Gastroesophageal sphincter (tissue), 4 donors: ENCODE measurements at regions not wholly inside any gene's neighbourhood (a gene's known extent, or its start where the extent isn't known, plus 50 kb on each side); places are given as distances from the start of the nearest gene placed in this dataset.
A peak's percentile ranks its signal among the peaks of the same experiment; 100 is the strongest.

Source experiments
- ATAC-seq: fragments of 150-250 bp; one replicate; pipeline ENCODE4 v1.9.1; 2016; ENCODE audit warnings: mild to moderate bottlenecking, moderate library complexity
- H3K27ac ChIP-seq, 4 donors: fragments of 200-600 bp; sonication (generic) in 3 of 4; 1 replicate in 3 of 4; 2 replicates in 1 of 4; pipeline ENCODE4 v1.5.1; 2016 to 2019
- H3K27me3 ChIP-seq: fragments of 200-600 bp; sonication (generic); one replicate; pipeline ENCODE4 v1.5.1; 2019
- H3K36me3 ChIP-seq, 2 donors: fragments of 200-600 bp; sonication (generic); one replicate each; pipeline ENCODE4 v1.5.1; 2019; ENCODE audit warnings: control low read depth in 1 of 2
- H3K4me1 ChIP-seq, 3 donors: fragments of 200-600 bp; sonication (generic); 1 replicate in 2 of 3; 2 replicates in 1 of 3; pipeline ENCODE4 v1.5.1; 2016 to 2019; ENCODE audit warnings: control low read depth in 2 of 3
- H3K4me3 ChIP-seq, 2 donors: fragments of 200-600 bp; sonication (generic); one replicate each; pipeline ENCODE4 v1.5.1; 2019; ENCODE audit warnings: mild to moderate bottlenecking in 1 of 2, moderate library complexity in 1 of 2
- H3K9me3 ChIP-seq, 3 donors: fragments of 200-600 bp; sonication (generic); one replicate each; pipeline ENCODE4 v1.5.1; 2017 to 2019; ENCODE audit warnings: control low read depth in 2 of 3
- CTCF ChIP-seq, 4 experiments: fragments of 200-600 bp in 2 of 4; fragments of 450-650 bp in 2 of 4; sonication (generic) in 1 of 4; IDR thresholded peaks; one replicate each; pipeline ENCODE4 v1.5.1; 2017 to 2019; ENCODE audit warnings: antibody characterized with exemption in 4 of 4, mild to moderate bottlenecking in 2 of 4, moderate library complexity in 2 of 4
- EP300 ChIP-seq: sonication (generic); formaldehyde crosslinking; IDR thresholded peaks from one replicate; pipeline ENCODE4 v1.6.1; 2017; ENCODE audit warnings: antibody characterized with exemption, mild to moderate bottlenecking
- POLR2A ChIP-seq, 2 donors: fragments of 450-650 bp; IDR thresholded peaks; one replicate each; pipeline ENCODE4 v1.6.1; 2017; ENCODE audit warnings: antibody characterized with exemption in 2 of 2, mild to moderate bottlenecking in 2 of 2, moderate library complexity in 1 of 2
- POLR2AphosphoS5 ChIP-seq: sonication (generic); formaldehyde crosslinking; IDR thresholded peaks from one replicate; pipeline ENCODE4 v1.6.1; 2017; ENCODE audit warnings: antibody characterized with exemption
- WGBS, 2 donors: methylation state at CpG; one replicate each; pipeline ENCODE4 v1.1.5; 2018; ENCODE audit warnings: low coverage in 1 of 2; 5-methylcytosine and 5-hydroxymethylcytosine counted together

GRCh38 chrX:115368876-115369275 lies 79.4 kb downstream of the LUZP4 start:
- no peak for ATAC-seq

GRCh38 chrX:115372152-115372551 lies 82.6 kb downstream of the LUZP4 start:
- peak; percentile 80 for ATAC-seq
- Histone ChIP-seq H3K9me3 (no peaks in the 10 kb centered on the region), H3K4me3 (no peak overlapping the region), H3K36me3 (no peaks in the 10 kb centered on the region), H3K27me3 (no peaks in the 10 kb centered on the region), H3K4me1 (peaks cover 0 to 20% (median 0%) of the 10 kb centered on the region in 3 donors), H3K27ac (peak overlapping the region in 3 of 4 donors; percentile 31 to 59 (median 49))
- 13 to 17% methylated on average over 4 of the region's 4 CpGs for WGBS, 2 donors
- TF ChIP-seq POLR2A (IDR thresholded peaks at IDR 0.05), result no peak
- no peak for TF ChIP-seq EP300
- no peak for TF ChIP-seq CTCF (IDR thresholded peaks at IDR 0.05)
- TF ChIP-seq POLR2AphosphoS5, result no peak

More at GRCh38 chrX:115368876-115369275, 79.4 kb downstream of the LUZP4 start:
- TF ChIP-seq POLR2AphosphoS5 (no peak), POLR2A (IDR thresholded peaks at IDR 0.05) (no peak), CTCF (IDR thresholded peaks at IDR 0.05) (no peak), EP300 (no peak)
- 38 to 57% methylated on average over 2 of the region's 2 CpGs for WGBS, 2 donors
- Histone ChIP-seq H3K27me3 (no peaks in the 10 kb centered on the region), H3K4me3 (no peak overlapping the region), H3K9me3 (no peaks in the 10 kb centered on the region), H3K4me1 (peaks cover 0 to 28% (median 0%) of the 10 kb centered on the region in 3 donors), H3K36me3 (no peaks in the 10 kb centered on the region), H3K27ac (no peak overlapping the region)

- TF ChIP-seq POLR2AphosphoS5 (no peak), CTCF (IDR thresholded peaks at IDR 0.05) (no peak), POLR2A (IDR thresholded peaks at IDR 0.05) (no peak), EP300 (no peak)
- H3K27me3 ChIP-seq, result no peaks in the 10 kb centered on the region
- H3K4me3 ChIP-seq, result no peak overlapping the region
- H3K9me3 ChIP-seq, result no peaks in the 10 kb centered on the region
- H3K27ac ChIP-seq, result no peak overlapping the region
- no peaks in the 10 kb centered on the region for H3K36me3 ChIP-seq
- no peak for ATAC-seq
- peaks cover 0 to 20% (median 0%) of the 10 kb centered on the region in 3 donors for H3K4me1 ChIP-seq
- 92 to 94% methylated on average over 3 to 4 of the region's 5 CpGs for WGBS, 2 donors
Observed at GRCh38 chrX:115373308-115373707, 83.8 kb downstream of the LUZP4 start.

- Histone ChIP-seq H3K27ac (no peak overlapping the region), H3K36me3 (no peaks in the 10 kb centered on the region), H3K4me3 (no peak overlapping the region), H3K27me3 (no peaks in the 10 kb centered on the region), H3K4me1 (no peaks in the 10 kb centered on the region), H3K9me3 (no peaks in the 10 kb centered on the region)
- TF ChIP-seq CTCF (IDR thresholded peaks at IDR 0.05), result no peak
- WGBS, 2 donors, result 43% methylated on average over 1 of the region's 1 CpG; no CpG with 5 or more reads in 1 of the 2 donors
- no peak for ATAC-seq
Observed at GRCh38 chrX:115378471-115378870, 89.0 kb downstream of the LUZP4 start.

- TF ChIP-seq POLR2A (IDR thresholded peaks at IDR 0.05), result no peak
- TF ChIP-seq EP300, result no peak
- no peak for TF ChIP-seq POLR2AphosphoS5
- no peak for TF ChIP-seq CTCF (IDR thresholded peaks at IDR 0.05)
- no peak for ATAC-seq
Observed at GRCh38 chrX:115387327-115387726, 97.8 kb downstream of the LUZP4 start.

More at GRCh38 chrX:115387327-115387726, 97.8 kb downstream of the LUZP4 start:
- no peak overlapping the region for H3K4me3 ChIP-seq
- no peaks in the 10 kb centered on the region for H3K9me3 ChIP-seq
- WGBS, 2 donors, result 69 to 88% methylated on average over 1 to 2 of the region's 2 CpGs
- H3K27me3 ChIP-seq, result no peaks in the 10 kb centered on the region
- no peaks in the 10 kb centered on the region for H3K36me3 ChIP-seq
- no peak overlapping the region for H3K27ac ChIP-seq
- H3K4me1 ChIP-seq, result no peaks in the 10 kb centered on the region
